Cardiac fibroblast (primary cell): ENCODE measurements at regions not wholly inside any gene's neighbourhood (a gene's known extent, or its start where the extent isn't known, plus 50 kb on each side); places are given as distances from the start of the nearest gene placed in this dataset.

Experiments used
- DNase-seq, 2 donors: peaks; one replicate each; pipeline versions ENCODE4 v3.0.0 to v3.0.0-alpha.2; 2010; ENCODE audit warnings: low read depth in 2 of 2
- H3K4me3 ChIP-seq, 2 donors: replicated peaks in 1 of 2; 1 replicate in 1 of 2; 2 replicates in 1 of 2; pipeline ENCODE4 v1.5.1; 2011; ENCODE audit warnings: low read depth in 2 of 2, low read length in 2 of 2, mild to moderate bottlenecking in 2 of 2, moderate library complexity in 1 of 2
- TF ChIP-seq, protein P1 (sequence below): IDR thresholded peaks from one replicate; pipeline ENCODE4 v1.5.1; 2011; ENCODE audit warnings: low read depth, mild to moderate bottlenecking, low read length, inconsistent platforms

DNA sequence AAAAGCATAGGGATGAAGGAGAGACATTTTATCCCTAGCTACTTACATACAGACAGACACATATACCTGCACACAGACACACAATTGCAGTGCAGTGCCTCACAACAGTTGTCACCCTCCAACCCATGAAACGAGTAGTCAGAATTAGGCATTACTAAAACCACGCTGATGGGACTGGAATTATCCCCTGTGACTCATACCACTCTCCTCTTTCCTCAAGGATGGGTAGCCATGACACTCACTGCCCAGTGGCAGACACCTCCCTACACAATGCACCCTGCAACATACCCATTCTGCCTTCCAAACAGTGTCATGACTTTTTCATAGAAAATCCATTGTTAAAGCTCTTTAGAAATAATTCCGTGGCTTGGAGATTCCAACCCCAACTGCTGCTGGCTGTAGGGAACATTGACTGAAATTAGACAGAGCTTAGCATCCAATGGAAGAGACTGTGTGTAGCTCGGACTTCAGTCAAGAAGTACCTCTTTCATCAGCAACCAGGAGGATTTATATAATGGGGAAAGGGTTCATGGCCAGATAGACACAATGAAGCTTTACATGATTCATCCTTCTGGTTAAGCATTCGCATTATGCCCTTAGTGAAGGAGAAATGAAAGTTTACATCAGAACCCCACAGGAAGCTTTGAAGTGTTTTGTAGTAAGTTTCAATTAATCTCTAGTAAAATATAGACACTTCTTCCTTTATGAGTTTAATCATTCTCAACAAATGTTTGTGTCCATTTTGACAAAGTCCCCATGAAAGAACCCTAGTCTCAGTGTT lies 155.2 kb downstream of the FBXO15 start:
- no peak overlapping the region for H3K4me3 ChIP-seq
- no peak for DNase-seq
- TF ChIP-seq, protein P1, sequence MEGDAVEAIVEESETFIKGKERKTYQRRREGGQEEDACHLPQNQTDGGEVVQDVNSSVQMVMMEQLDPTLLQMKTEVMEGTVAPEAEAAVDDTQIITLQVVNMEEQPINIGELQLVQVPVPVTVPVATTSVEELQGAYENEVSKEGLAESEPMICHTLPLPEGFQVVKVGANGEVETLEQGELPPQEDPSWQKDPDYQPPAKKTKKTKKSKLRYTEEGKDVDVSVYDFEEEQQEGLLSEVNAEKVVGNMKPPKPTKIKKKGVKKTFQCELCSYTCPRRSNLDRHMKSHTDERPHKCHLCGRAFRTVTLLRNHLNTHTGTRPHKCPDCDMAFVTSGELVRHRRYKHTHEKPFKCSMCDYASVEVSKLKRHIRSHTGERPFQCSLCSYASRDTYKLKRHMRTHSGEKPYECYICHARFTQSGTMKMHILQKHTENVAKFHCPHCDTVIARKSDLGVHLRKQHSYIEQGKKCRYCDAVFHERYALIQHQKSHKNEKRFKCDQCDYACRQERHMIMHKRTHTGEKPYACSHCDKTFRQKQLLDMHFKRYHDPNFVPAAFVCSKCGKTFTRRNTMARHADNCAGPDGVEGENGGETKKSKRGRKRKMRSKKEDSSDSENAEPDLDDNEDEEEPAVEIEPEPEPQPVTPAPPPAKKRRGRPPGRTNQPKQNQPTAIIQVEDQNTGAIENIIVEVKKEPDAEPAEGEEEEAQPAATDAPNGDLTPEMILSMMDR = no peak

DNA sequence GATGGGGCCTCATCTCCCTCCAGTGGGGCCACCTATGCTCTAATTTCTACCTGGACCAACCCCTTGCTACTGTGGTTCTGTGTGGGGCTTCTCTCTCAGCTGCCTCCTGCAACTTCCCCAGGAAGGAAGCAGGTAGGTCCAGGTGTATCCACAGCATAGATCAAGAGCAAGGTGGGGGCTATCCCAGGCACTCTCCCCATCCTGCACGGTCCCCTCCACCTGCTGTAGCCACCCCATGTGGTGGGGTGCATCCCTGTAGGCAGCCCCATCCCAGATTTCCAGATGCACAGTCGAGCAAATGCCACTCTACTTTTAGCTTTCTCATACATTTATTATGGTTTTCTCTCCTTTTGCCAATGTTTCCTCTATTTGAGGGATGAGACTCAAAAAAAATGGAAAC lies 156.1 kb downstream of the FBXO15 start:
- DNase-seq = no peak
- H3K4me3 ChIP-seq = no peak overlapping the region
- TF ChIP-seq, protein P1 = no peak

DNA sequence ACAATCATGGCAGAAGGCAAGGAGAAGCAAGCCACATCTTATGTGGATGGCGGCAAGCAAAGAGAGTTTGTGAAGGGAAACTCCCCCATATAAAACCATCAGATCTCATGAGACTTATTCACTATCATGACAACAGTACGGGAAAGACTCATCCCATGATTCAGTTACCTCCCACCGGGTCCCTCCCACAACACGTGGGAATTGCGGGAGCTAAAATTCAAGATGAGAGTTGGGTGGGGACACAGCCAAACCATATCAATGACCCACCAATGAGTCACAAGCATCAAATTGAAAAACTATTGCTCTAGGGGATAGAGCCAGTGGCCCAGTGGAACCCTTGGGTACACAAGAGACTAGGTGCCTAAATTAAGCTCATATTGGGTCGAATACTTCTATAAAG lies 157.4 kb downstream of the FBXO15 start:
- DNase-seq = no peak
- no peak overlapping the region for H3K4me3 ChIP-seq
- TF ChIP-seq, protein P1 = no peak

DNA sequence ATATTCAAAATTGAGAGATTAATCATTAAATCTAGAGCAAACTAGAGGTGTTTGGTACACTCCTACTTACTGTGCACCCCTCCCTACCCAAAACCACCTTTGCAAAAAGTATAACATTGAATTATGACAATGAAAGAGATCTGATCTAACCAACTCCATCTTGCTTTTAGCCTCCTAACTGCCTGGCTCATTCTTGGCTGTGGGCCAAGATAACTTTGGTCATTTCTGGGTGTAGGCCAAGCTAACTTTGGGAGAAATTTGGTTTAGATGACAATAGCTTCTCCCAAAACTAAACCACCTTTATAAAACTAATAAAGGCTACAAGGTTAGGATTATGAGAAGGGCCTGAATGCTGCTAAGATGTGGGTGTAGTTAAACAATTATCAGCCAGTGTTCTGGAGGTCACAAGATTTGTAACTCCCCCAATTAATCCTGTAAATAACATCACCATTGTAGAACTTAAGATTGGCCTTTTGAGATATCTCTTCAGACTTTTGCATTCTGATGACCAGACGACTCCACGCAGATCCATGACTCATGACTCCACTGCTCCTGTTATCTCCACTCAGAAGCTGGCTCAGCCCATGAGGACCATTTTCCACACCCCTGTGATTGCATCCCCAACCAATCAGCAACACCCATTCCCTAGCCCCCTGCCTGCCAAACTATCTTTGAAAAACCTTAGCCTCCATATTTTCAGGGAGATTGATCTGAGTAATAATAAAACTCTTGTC lies 160.2 kb downstream of the FBXO15 start:
- no peak overlapping the region for H3K4me3 ChIP-seq
- DNase-seq = peak in 1 of 2 donors; percentile 16
- TF ChIP-seq, protein P1 = no peak

DNA sequence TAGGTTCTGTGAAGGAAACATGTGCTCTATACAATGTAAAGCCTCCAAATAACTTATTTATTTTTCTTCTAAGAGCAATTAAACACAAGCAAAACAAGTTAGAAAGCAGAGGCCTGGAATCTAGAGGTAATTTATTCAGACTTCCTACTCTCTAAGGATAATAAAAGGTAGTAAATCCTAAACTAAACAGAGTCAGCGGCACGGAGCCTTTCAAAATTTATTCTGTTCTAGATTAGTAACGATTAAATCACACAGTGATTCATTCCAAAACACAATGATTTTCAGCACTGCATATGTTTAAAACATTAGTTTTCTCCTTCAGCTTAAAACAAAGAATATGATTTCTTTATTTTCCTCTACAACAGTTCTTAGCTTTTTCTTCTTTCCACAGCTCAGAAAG lies 160.9 kb downstream of the FBXO15 start:
- DNase-seq = no peak
- TF ChIP-seq, protein P1 = no peak

DNA sequence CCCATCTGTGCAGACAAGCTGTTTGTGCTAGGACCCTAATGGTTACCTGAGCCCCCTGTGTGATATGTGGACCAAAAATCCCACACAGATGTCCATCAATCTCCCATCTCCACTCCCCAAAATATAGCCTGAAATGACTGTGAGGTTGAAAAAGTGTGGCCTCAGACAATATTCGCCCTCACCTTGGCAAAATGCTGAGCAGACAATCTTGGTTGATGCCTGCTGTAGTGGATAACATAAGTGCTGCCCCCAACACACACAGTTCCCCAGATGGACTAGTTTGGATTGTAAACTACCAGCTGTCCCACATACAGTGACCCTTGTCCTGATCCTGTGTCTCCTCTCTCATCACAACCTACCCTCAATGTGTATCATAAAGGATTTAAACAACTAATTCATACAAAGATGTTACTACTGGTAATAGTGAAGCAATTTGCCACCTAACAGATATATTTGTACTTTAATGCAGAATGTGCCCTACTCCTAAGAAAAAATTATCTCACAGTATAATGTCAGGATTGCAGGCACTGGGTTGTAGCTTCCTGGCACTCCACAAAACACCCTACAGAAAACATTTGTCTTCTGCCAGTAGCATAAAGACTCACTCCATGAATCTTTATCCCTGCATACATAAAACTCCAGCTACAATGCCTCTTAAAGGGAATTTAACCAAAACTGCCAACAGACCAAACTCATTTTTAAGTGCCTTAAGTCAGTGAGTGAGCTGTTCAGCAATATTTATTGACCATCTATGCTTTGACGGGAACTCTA lies 161.6 kb downstream of the FBXO15 start:
- TF ChIP-seq, protein P1 = no peak
- no peak overlapping the region for H3K4me3 ChIP-seq
- no peak for DNase-seq

More for the DNA sequence above, 160.9 kb downstream of the FBXO15 start:
- no peak overlapping the region for H3K4me3 ChIP-seq
